DMS114 treated with DMSO at 0.1 percent for 48 hours (cell line): ENCODE measurements at regions not wholly inside any gene's neighbourhood (a gene's known extent, or its start where the extent isn't known, plus 50 kb on each side); places are given as distances from the start of the nearest gene placed in this dataset.

Experiments used
- DNase-seq: peaks from one replicate; lab custom pipeline; 2025; ENCODE audit not compliant: unreplicated experiment; lab: John Stamatoyannopoulos, UW

GRCh38 chr9:73219985-73220626, 68.4 kb downstream of the ANXA1 start:
- DNase-seq, result no peak

GRCh38 chr9:73223594-73223993, 71.9 kb downstream of the ANXA1 start:
- DNase-seq, result no peak

- no peak for DNase-seq
Measured at GRCh38 chr9:73229543-73229942, 77.9 kb downstream of the ANXA1 start.

GRCh38 chr9:73230251-73230650, 78.6 kb downstream of the ANXA1 start:
- no peak for DNase-seq

GRCh38 chr9:73231203-73231602, 79.5 kb downstream of the ANXA1 start:
- no peak for DNase-seq

GRCh38 chr9:73233359-73234007, 81.8 kb downstream of the ANXA1 start:
- DNase-seq, result no peak

- DNase-seq, result no peak
Measured at GRCh38 chr9:73234008-73234360, 82.3 kb downstream of the ANXA1 start.

GRCh38 chr9:73237140-73237539, 85.5 kb downstream of the ANXA1 start:
- DNase-seq, result no peak

GRCh38 chr9:73239570-73240265, 88.1 kb downstream of the ANXA1 start:
- no peak for DNase-seq

GRCh38 chr9:73243078-73243477, 91.4 kb downstream of the ANXA1 start:
- DNase-seq, result no peak

GRCh38 chr9:73259086-73259696, 107.5 kb downstream of the ANXA1 start:
- no peak for DNase-seq

- no peak for DNase-seq
Measured at GRCh38 chr9:73260506-73260905, 108.8 kb downstream of the ANXA1 start.

GRCh38 chr9:73264631-73265030, 113.0 kb downstream of the ANXA1 start:
- no peak for DNase-seq

GRCh38 chr9:73265876-73266275, 114.2 kb downstream of the ANXA1 start:
- no peak for DNase-seq

GRCh38 chr9:73269430-73270101, 117.9 kb downstream of the ANXA1 start:
- DNase-seq, result no peak

GRCh38 chr9:73270967-73271721, 119.5 kb downstream of the ANXA1 start:
- DNase-seq, result no peak

GRCh38 chr9:73280113-73280512, 128.4 kb downstream of the ANXA1 start:
- no peak for DNase-seq

- no peak for DNase-seq
Measured at GRCh38 chr9:73284377-73284776, 132.7 kb downstream of the ANXA1 start.

GRCh38 chr9:73294336-73294735, 142.7 kb downstream of the ANXA1 start:
- DNase-seq, result no peak

GRCh38 chr9:73325983-73326382, 174.3 kb downstream of the ANXA1 start:
- no peak for DNase-seq

- no peak for DNase-seq
Measured at GRCh38 chr9:73327149-73327548, 175.5 kb downstream of the ANXA1 start.
